ENCODE measurements at regions not wholly inside any gene's neighbourhood (a gene's known extent, or its start where the extent isn't known, plus 50 kb on each side); places are given as distances from the start of the nearest gene placed in this dataset.

GRCh38 chr1:34276606-34277005 is 99.9 kb downstream of the C1orf94 start:
- Histone ChIP-seq H3K27ac (ENCODE audit: low read depth, low read length, poor library complexity, severe bottlenecking) (no peak overlapping the region), H3K9ac (ENCODE audit: low read length) (no peak overlapping the region), H3K4me3 (ENCODE audit: low read depth, low read length, poor library complexity, severe bottlenecking) (no peak overlapping the region), H4K20me1 (ENCODE audit: insufficient read depth, low read length) (no peaks in the 10 kb centered on the region), H2AFZ (ENCODE audit: low read length) (no peak overlapping the region), H3K4me1 (ENCODE audit: insufficient read depth, low read length, severe bottlenecking) (no peaks in the 10 kb centered on the region), H3K27me3 (ENCODE audit: insufficient read depth, low read length) (no peaks in the 10 kb centered on the region), H3K4me2 (ENCODE audit: low read length) (no peak overlapping the region), H3K9me3 (ENCODE audit: low read length) (no peaks in the 10 kb centered on the region), H3K36me3 (ENCODE audit: insufficient read depth, low read length) (no peaks in the 10 kb centered on the region), H3K9me2 (ENCODE audit: low read depth, low read length) (no peaks in the 10 kb centered on the region), H3F3A (ENCODE audit: insufficient read depth, low read length) (no peaks in the 10 kb centered on the region), H3K79me2 (ENCODE audit: insufficient read depth, low read length) (no peaks in the 10 kb centered on the region)
- TF ChIP-seq, protein P1, sequence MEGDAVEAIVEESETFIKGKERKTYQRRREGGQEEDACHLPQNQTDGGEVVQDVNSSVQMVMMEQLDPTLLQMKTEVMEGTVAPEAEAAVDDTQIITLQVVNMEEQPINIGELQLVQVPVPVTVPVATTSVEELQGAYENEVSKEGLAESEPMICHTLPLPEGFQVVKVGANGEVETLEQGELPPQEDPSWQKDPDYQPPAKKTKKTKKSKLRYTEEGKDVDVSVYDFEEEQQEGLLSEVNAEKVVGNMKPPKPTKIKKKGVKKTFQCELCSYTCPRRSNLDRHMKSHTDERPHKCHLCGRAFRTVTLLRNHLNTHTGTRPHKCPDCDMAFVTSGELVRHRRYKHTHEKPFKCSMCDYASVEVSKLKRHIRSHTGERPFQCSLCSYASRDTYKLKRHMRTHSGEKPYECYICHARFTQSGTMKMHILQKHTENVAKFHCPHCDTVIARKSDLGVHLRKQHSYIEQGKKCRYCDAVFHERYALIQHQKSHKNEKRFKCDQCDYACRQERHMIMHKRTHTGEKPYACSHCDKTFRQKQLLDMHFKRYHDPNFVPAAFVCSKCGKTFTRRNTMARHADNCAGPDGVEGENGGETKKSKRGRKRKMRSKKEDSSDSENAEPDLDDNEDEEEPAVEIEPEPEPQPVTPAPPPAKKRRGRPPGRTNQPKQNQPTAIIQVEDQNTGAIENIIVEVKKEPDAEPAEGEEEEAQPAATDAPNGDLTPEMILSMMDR (IDR thresholded peaks at IDR 0.05; ENCODE audit: low read length) = no peak
- TF ChIP-seq EZH2 (IDR thresholded peaks at IDR 0.05; ENCODE audit: borderline replicate concordance, low read length) = no peak

GRCh38 chr1:34277150-34277549 is 100.4 kb downstream of the C1orf94 start:
- Histone ChIP-seq H3K36me3 (ENCODE audit: insufficient read depth, low read length) (no peaks in the 10 kb centered on the region), H3K9me2 (ENCODE audit: low read depth, low read length) (no peaks in the 10 kb centered on the region), H3K9ac (ENCODE audit: low read length) (no peak overlapping the region), H3K27ac (ENCODE audit: low read depth, low read length, poor library complexity, severe bottlenecking) (no peak overlapping the region), H3F3A (ENCODE audit: insufficient read depth, low read length) (no peaks in the 10 kb centered on the region), H3K4me1 (ENCODE audit: insufficient read depth, low read length, severe bottlenecking) (no peaks in the 10 kb centered on the region), H3K4me3 (ENCODE audit: low read depth, low read length, poor library complexity, severe bottlenecking) (no peak overlapping the region), H3K79me2 (ENCODE audit: insufficient read depth, low read length) (no peaks in the 10 kb centered on the region), H4K20me1 (ENCODE audit: insufficient read depth, low read length) (no peaks in the 10 kb centered on the region), H2AFZ (ENCODE audit: low read length) (no peak overlapping the region), H3K27me3 (ENCODE audit: insufficient read depth, low read length) (no peaks in the 10 kb centered on the region), H3K4me2 (ENCODE audit: low read length) (no peak overlapping the region), H3K9me3 (ENCODE audit: low read length) (no peaks in the 10 kb centered on the region)
- TF ChIP-seq, protein P1 (IDR thresholded peaks at IDR 0.05; ENCODE audit: low read length) = no peak
- TF ChIP-seq EZH2 (IDR thresholded peaks at IDR 0.05; ENCODE audit: borderline replicate concordance, low read length) = no peak

DNA sequence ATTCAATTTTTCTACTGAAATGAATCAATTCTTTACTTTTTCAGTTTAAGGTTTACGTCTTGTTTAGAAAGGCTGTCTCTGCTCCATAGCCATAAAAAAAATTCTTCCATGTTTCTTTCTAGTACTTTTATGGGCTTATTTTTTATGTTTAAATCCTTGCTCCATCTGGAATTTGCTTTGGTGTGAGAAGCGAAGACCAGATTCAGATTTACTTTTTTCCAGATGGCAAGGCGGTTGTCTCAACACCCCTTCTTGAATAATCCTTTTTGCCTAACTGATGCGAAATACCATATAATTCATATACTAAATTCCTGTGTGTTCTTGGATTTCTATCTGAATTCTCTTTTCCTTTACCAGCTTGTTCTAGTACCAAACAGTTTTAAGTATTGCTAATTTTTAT is 101.5 kb downstream of the C1orf94 start:
- Histone ChIP-seq H3K9me2 (ENCODE audit: low read depth, low read length) (no peaks in the 10 kb centered on the region), H2AFZ (ENCODE audit: low read length) (no peak overlapping the region)

More for the DNA sequence above, 101.5 kb downstream of the C1orf94 start:
- no peak overlapping the region for H3K9ac ChIP-seq (ENCODE audit: low read length)
- no peaks in the 10 kb centered on the region for H3K9me3 ChIP-seq (ENCODE audit: low read length)
- no peak for TF ChIP-seq EZH2 (IDR thresholded peaks at IDR 0.05; ENCODE audit: borderline replicate concordance, low read length)
- TF ChIP-seq, protein P1 (IDR thresholded peaks at IDR 0.05; ENCODE audit: low read length) = no peak
- H3K36me3 ChIP-seq (ENCODE audit: insufficient read depth, low read length) = no peaks in the 10 kb centered on the region
- H3K4me3 ChIP-seq (ENCODE audit: low read depth, low read length, poor library complexity, severe bottlenecking) = no peak overlapping the region
- H4K20me1 ChIP-seq (ENCODE audit: insufficient read depth, low read length) = no peaks in the 10 kb centered on the region
- no peaks in the 10 kb centered on the region for H3K4me1 ChIP-seq (ENCODE audit: insufficient read depth, low read length, severe bottlenecking)
- H3K27me3 ChIP-seq (ENCODE audit: insufficient read depth, low read length) = no peaks in the 10 kb centered on the region
- H3F3A ChIP-seq (ENCODE audit: insufficient read depth, low read length) = no peaks in the 10 kb centered on the region
- H3K27ac ChIP-seq (ENCODE audit: low read depth, low read length, poor library complexity, severe bottlenecking) = no peak overlapping the region
- no peaks in the 10 kb centered on the region for H3K79me2 ChIP-seq (ENCODE audit: insufficient read depth, low read length)
- H3K4me2 ChIP-seq (ENCODE audit: low read length) = no peak overlapping the region
